Stimulated activated CD8-positive, alpha-beta memory T cell treated with anti-CD3 and anti-CD28 coated beads, Interleukin-2, amount 100 ng/mL, for 48 hours (primary cell): ENCODE measurements at regions not wholly inside any gene's neighbourhood (a gene's known extent, or its start where the extent isn't known, plus 50 kb on each side); places are given as distances from the start of the nearest gene placed in this dataset.

ENCODE experiments used
- DNase-seq, 2 donors: peaks; one replicate each; pipeline ENCODE4 v3.0.0-alpha.2; 2020; ENCODE audit warnings: low read depth in 2 of 2

- no peak for DNase-seq
Observed at GRCh38 chr2:100660851-100661584, 98.2 kb downstream of the PDCL3 start.

- DNase-seq = no peak
Observed at GRCh38 chr2:100662866-100663265, 100.1 kb downstream of the PDCL3 start.

- DNase-seq = no peak
Observed at GRCh38 chr2:100664021-100664755, 101.4 kb downstream of the PDCL3 start.

GRCh38 chr2:100664756-100665101 is 101.9 kb downstream of the PDCL3 start:
- no peak for DNase-seq

GRCh38 chr2:100666996-100667395 is 104.2 kb downstream of the PDCL3 start:
- no peak for DNase-seq

GRCh38 chr2:100667801-100668200 is 105.0 kb downstream of the PDCL3 start:
- DNase-seq = no peak

GRCh38 chr2:100670232-100670631 is 107.4 kb downstream of the PDCL3 start:
- DNase-seq = no peak

- DNase-seq = no peak
Observed at GRCh38 chr2:100673115-100673514, 110.3 kb downstream of the PDCL3 start.

- no peak for DNase-seq
Observed at GRCh38 chr2:100673691-100674485, 111.1 kb downstream of the PDCL3 start.

- no peak for DNase-seq
Observed at GRCh38 chr2:100674666-100675065, 111.9 kb downstream of the PDCL3 start.

GRCh38 chr2:100675373-100675772 is 112.6 kb downstream of the PDCL3 start:
- no peak for DNase-seq

- no peak for DNase-seq
Observed at GRCh38 chr2:100675855-100676254, 113.1 kb downstream of the PDCL3 start.

GRCh38 chr2:100676346-100676745 is 113.6 kb downstream of the PDCL3 start:
- DNase-seq = no peak

- DNase-seq = no peak
Observed at GRCh38 chr2:100677611-100678185, 114.9 kb downstream of the PDCL3 start.

- no peak for DNase-seq
Observed at GRCh38 chr2:100679211-100679610, 116.4 kb downstream of the PDCL3 start.

- DNase-seq = no peak
Observed at GRCh38 chr2:100682536-100682935, 119.7 kb downstream of the PDCL3 start.

GRCh38 chr2:100683231-100683630 is 120.4 kb downstream of the PDCL3 start:
- no peak for DNase-seq

- no peak for DNase-seq
Observed at GRCh38 chr2:100691846-100692245, 128.1 kb upstream of the NPAS2 start.

GRCh38 chr2:100692381-100692780 is 127.6 kb upstream of the NPAS2 start:
- DNase-seq = no peak

- DNase-seq = no peak
Observed at GRCh38 chr2:100692906-100693305, 127.0 kb upstream of the NPAS2 start.

- no peak for DNase-seq
Observed at GRCh38 chr2:100699131-100699530, 120.8 kb upstream of the NPAS2 start.

GRCh38 chr2:100702438-100703109 is 117.4 kb upstream of the NPAS2 start:
- no peak for DNase-seq
